GM12878 (cell line): ENCODE measurements at regions not wholly inside any gene's neighbourhood (a gene's known extent, or its start where the extent isn't known, plus 50 kb on each side); places are given as distances from the start of the nearest gene placed in this dataset.

ENCODE experiments used
- ATAC-seq: fragments of 200-7000 bp; cut with Tn5 transposase; 3 replicates; pipeline ENCODE4 v1.9.1; 2020; ENCODE audit warnings: mild to moderate bottlenecking, moderate library complexity
- BruUV-seq: library from RNA; stranded (reverse); fragments of 400-500 nt; replicated peaks from 2 replicates; lab custom pipeline; 2021; lab: Mats Ljungman, UMichigan
- CTCF ChIA-PET: fragments of 300-600 bp; sonication (Branson Sonifier 250); formaldehyde crosslinking; extraction: SDS; loops from one replicate; lab custom pipeline; 2021; ENCODE audit warnings: inconsistent platforms; lab: Yijun Ruan, JAX
- POLR2A ChIA-PET: fragments of 350-600 bp; formaldehyde crosslinking; extraction: SDS; loops from one replicate; lab custom pipeline; 2021; ENCODE audit warnings: inconsistent platforms; lab: Charles Lee
- RAD21 ChIA-PET: fragments of 300-600 bp; sonication (Branson Sonifier 250); formaldehyde crosslinking; loops from one replicate; lab custom pipeline; 2023; ENCODE audit warnings: antibody characterized with exemption; ENCODE audit not compliant: unreplicated experiment; lab: Charles Lee
- SMC1A ChIA-PET: fragments of 300-600 bp; sonication (Branson Sonifier 250); formaldehyde crosslinking; loops from one replicate; lab custom pipeline; 2023; ENCODE audit not compliant: unreplicated experiment, uncharacterized antibody; lab: Charles Lee
- DNase-seq: peaks from one replicate; pipeline ENCODE4 v3.0.0-alpha.2; 2011; ENCODE audit warnings: low read depth, low spot score
- FAIRE-seq: peaks from 3 replicates; lab custom pipeline; 2011; peaks lifted over from hg19 to GRCh38; lab: Jason Lieb, UNC
- H2AFZ ChIP-seq: 2 replicates; pipeline ENCODE4 v1.6.0; 2011; ENCODE audit warnings: low read depth, low read length, control low read depth; ENCODE audit not compliant: control insufficient read depth
- H3K27ac ChIP-seq: 2 replicates; pipeline ENCODE4 v1.5.1; 2011; ENCODE audit warnings: control low read depth; ENCODE audit not compliant: control insufficient read depth, insufficient read depth
- H3K27me3 ChIP-seq, 2 experiments: replicated peaks in 1 of 2; 2 replicates each; pipeline versions ENCODE4 v1.6.0 to v1.6.1; 2011; ENCODE audit warnings: low read length in 1 of 2; ENCODE audit not compliant: control insufficient read depth in 2 of 2, insufficient read depth in 2 of 2
- H3K36me3 ChIP-seq, 2 experiments: 2 replicates each; pipeline ENCODE4 v1.5.1; 2011; ENCODE audit warnings: low read length in 1 of 2; ENCODE audit not compliant: control insufficient read depth in 2 of 2, insufficient read depth in 2 of 2
- H3K4me1 ChIP-seq: 2 replicates; pipeline ENCODE4 v1.6.1; 2011; ENCODE audit warnings: mild to moderate bottlenecking, low read length, moderate library complexity, mixed read lengths; ENCODE audit not compliant: control insufficient read depth, insufficient read depth
- H3K4me2 ChIP-seq: 2 replicates; pipeline ENCODE4 v1.6.0; 2011; ENCODE audit warnings: control low read depth; ENCODE audit not compliant: control insufficient read depth, insufficient read depth
- H3K4me3 ChIP-seq: fragments of 200-600 bp; sonication (generic); 2 replicates; pipeline ENCODE4 v1.5.1; 2016
- H3K79me2 ChIP-seq: 2 replicates; pipeline ENCODE4 v1.6.0; 2011; ENCODE audit warnings: low read length; ENCODE audit not compliant: control insufficient read depth, insufficient read depth
- H3K9ac ChIP-seq: 2 replicates; pipeline ENCODE4 v1.8.0; 2011; ENCODE audit warnings: low read length, control low read depth, mixed read lengths; ENCODE audit not compliant: control insufficient read depth, insufficient read depth
- H3K9me3 ChIP-seq: replicated peaks from 3 replicates; pipeline ENCODE4 v1.5.1; 2011; ENCODE audit warnings: mild to moderate bottlenecking, low read length; ENCODE audit not compliant: control insufficient read depth, insufficient read depth
- H4K20me1 ChIP-seq: 2 replicates; pipeline ENCODE4 v1.6.0; 2011; ENCODE audit not compliant: control insufficient read depth, insufficient read depth
- ATF3 ChIP-seq: IDR thresholded peaks from 2 replicates; pipeline ENCODE4 v1.6.1; 2011; ENCODE audit warnings: low read depth, mild to moderate bottlenecking, low read length, moderate library complexity, borderline replicate concordance; ENCODE audit errors: extremely low read depth
- CEBPB ChIP-seq, 2 experiments: fragments of 150-350 bp in 1 of 2; IDR thresholded peaks; 2 replicates each; pipeline ENCODE4 v1.6.1; 2012 to 2014; ENCODE audit warnings: low read depth in 2 of 2, low read length in 2 of 2, borderline replicate concordance in 1 of 2, inconsistent platforms in 1 of 2
- E2F4 ChIP-seq: IDR thresholded peaks from 2 replicates; pipeline ENCODE4 v1.6.1; 2012; ENCODE audit warnings: low read depth, low read length, improper control_type of control experiment
- ESRRA ChIP-seq: IDR thresholded peaks from 2 replicates; pipeline ENCODE4 v1.6.1; 2012; ENCODE audit warnings: mild to moderate bottlenecking, low read length, improper control_type of control experiment
- FOXK2 ChIP-seq: fragments of 450-650 bp; IDR thresholded peaks from 2 replicates; pipeline ENCODE4 v1.6.1; 2017; ENCODE audit warnings: mild to moderate bottlenecking, moderate library complexity
- IRF5 ChIP-seq: fragments of 450-650 bp; IDR thresholded peaks from 2 replicates; pipeline ENCODE4 v1.6.1; 2017; ENCODE audit warnings: borderline replicate concordance
- JUNB ChIP-seq: IDR thresholded peaks from 2 replicates; pipeline ENCODE4 v1.6.1; 2016; ENCODE audit warnings: antibody characterized with exemption, mild to moderate bottlenecking
- MEF2A ChIP-seq: IDR thresholded peaks from 2 replicates; pipeline ENCODE4 v1.6.1; 2011; ENCODE audit warnings: low read depth, mild to moderate bottlenecking, low read length, moderate library complexity; ENCODE audit not compliant: insufficient read depth
- MXI1 ChIP-seq: fragments of 150-350 bp; IDR thresholded peaks from 2 replicates; pipeline ENCODE4 v1.6.1; 2011; ENCODE audit warnings: low read depth, mild to moderate bottlenecking, inconsistent platforms, low read length, improper control_type of control experiment
- MYB ChIP-seq: fragments of 150-350 bp; IDR thresholded peaks from 2 replicates; pipeline ENCODE4 v1.6.1; 2014; ENCODE audit warnings: mild to moderate bottlenecking, low read depth, low read length, borderline replicate concordance
- POU2F2 ChIP-seq: IDR thresholded peaks from 3 replicates; pipeline ENCODE4 v1.6.1; 2011; ENCODE audit warnings: low read depth, mild to moderate bottlenecking, low read length, borderline replicate concordance
- SIN3A ChIP-seq: IDR thresholded peaks from 2 replicates; pipeline ENCODE4 v1.6.1; 2012; ENCODE audit warnings: low read depth, low read length, improper control_type of control experiment
- SMAD5 ChIP-seq: IDR thresholded peaks from 2 replicates; pipeline ENCODE4 v1.6.1; 2016; ENCODE audit warnings: antibody characterized with exemption, low read depth
- SRF ChIP-seq, 2 experiments: IDR thresholded peaks; 2 replicates each; pipeline ENCODE4 v1.6.1; 2011; ENCODE audit warnings: low read depth in 2 of 2, low read length in 2 of 2, mild to moderate bottlenecking in 1 of 2, moderate library complexity in 1 of 2
- YY1 ChIP-seq: IDR thresholded peaks from 2 replicates; pipeline ENCODE4 v1.6.1; 2011; ENCODE audit warnings: low read depth, mild to moderate bottlenecking, low read length
- ZBED1 ChIP-seq: IDR thresholded peaks from 2 replicates; pipeline ENCODE4 v1.6.1; 2016; ENCODE audit warnings: borderline replicate concordance
- ZNF207 ChIP-seq: fragments of 450-650 bp; IDR thresholded peaks from 2 replicates; pipeline ENCODE4 v1.6.1; 2014; ENCODE audit warnings: antibody characterized with exemption, mild to moderate bottlenecking, borderline replicate concordance
- WGBS: methylation state at CpG from one replicate; pipeline ENCODE4 v1.1.6; 2016; ENCODE audit warnings: low lambda C conversion rate; ENCODE audit not compliant: insufficient replicate concordance, insufficient coverage; ENCODE audit errors: missing lambda C conversion rate; 5-methylcytosine and 5-hydroxymethylcytosine counted together
- in situ Hi-C: fragments of 300-500 bp; cut with MboI; formaldehyde crosslinking; loops from 9 replicates; pipeline ENCODE4 v1.14.3; 2018; ENCODE audit warnings: mixed read lengths
- intact Hi-C: fragments of 100-400 bp; cut with micrococcal nuclease; formaldehyde crosslinking; loops from one replicate; pipeline ENCODE4 v1.14.2; 2022; ENCODE audit not compliant: unreplicated experiment

- SMC1A ChIA-PET: no interaction called here
- no peaks in the 10 kb centered on the region for H3K79me2 ChIP-seq
- CTCF ChIA-PET: no interaction called here
- in situ Hi-C loops: no loop called here
- BruUV-seq: no TSS peak
- H3K4me2 ChIP-seq: no peak overlapping the region
- RAD21 ChIA-PET: no interaction called here
- no peak overlapping the region for H2AFZ ChIP-seq
- WGBS: 73% methylated on average over 2 of the region's 2 CpGs
- no peaks in the 10 kb centered on the region for H3K36me3 ChIP-seq
- POLR2A ChIA-PET: no interaction called here
- no peaks in the 10 kb centered on the region for H3K4me1 ChIP-seq
- intact Hi-C loops: no loop called here
- H3K4me3 ChIP-seq: no peak overlapping the region
- no peak for FAIRE-seq
- no peaks in the 10 kb centered on the region for H3K27me3 ChIP-seq
- no peaks in the 10 kb centered on the region for H4K20me1 ChIP-seq
- DNase-seq: no peak
- H3K9me3 ChIP-seq: no peaks in the 10 kb centered on the region
- no peak for TF ChIP-seq ATF3
- TF ChIP-seq POU2F2: no peak
- no peak for TF ChIP-seq JUNB
- no peak for TF ChIP-seq ZBED1
- no peak for TF ChIP-seq ESRRA
- no peak for TF ChIP-seq E2F4
- TF ChIP-seq SMAD5: no peak
- H3K27ac ChIP-seq: no peak overlapping the region
- H3K9ac ChIP-seq: no peak overlapping the region
- no peak for ATAC-seq
Measured at GRCh38 chr3:78347176-78347575, 1307.3 kb downstream of the ROBO2 start.

- H3K9ac ChIP-seq: no peak overlapping the region
- in situ Hi-C loops: no loop called here
- H2AFZ ChIP-seq: no peak overlapping the region
- H3K79me2 ChIP-seq: no peaks in the 10 kb centered on the region
- WGBS: 23% methylated on average over 3 of the region's 3 CpGs
- DNase-seq: no peak
- no peak overlapping the region for H3K4me2 ChIP-seq
- H3K4me3 ChIP-seq: no peak overlapping the region
- ChIA-PET CTCF (no interaction called here), RAD21 (no interaction called here), POLR2A (no interaction called here), SMC1A (no interaction called here)
- no peak for FAIRE-seq
- H3K27ac ChIP-seq: no peak overlapping the region
- H4K20me1 ChIP-seq: no peaks in the 10 kb centered on the region
- no peak for TF ChIP-seq IRF5
- no peak for TF ChIP-seq SRF (IDR thresholded peaks at IDR 0.05; ENCODE audit: low read depth in 2 of 2, low read length in 2 of 2)
- no peak for TF ChIP-seq FOXK2
- TF ChIP-seq SIN3A: no peak
- TF ChIP-seq ZNF207: no peak
- TF ChIP-seq MEF2A: no peak
- TF ChIP-seq MXI1: no peak
- TF ChIP-seq MYB: no peak
- no peak for TF ChIP-seq YY1
- TF ChIP-seq CEBPB (IDR thresholded peaks at IDR 0.05; ENCODE audit: borderline replicate concordance in 1 of 2, low read depth in 2 of 2, low read length in 2 of 2): no peak
- H3K4me1 ChIP-seq: no peaks in the 10 kb centered on the region
- H3K9me3 ChIP-seq: no peaks in the 10 kb centered on the region
- intact Hi-C loops: no loop called here
- BruUV-seq: no TSS peak
- ATAC-seq: no peak
- H3K36me3 ChIP-seq: no peaks in the 10 kb centered on the region
- H3K27me3 ChIP-seq: no peaks in the 10 kb centered on the region
Measured at GRCh38 chr3:78348664-78349063, 1308.8 kb downstream of the ROBO2 start.
